Islet precursor cell (in vitro differentiated cells): ENCODE measurements at regions not wholly inside any gene's neighbourhood (a gene's known extent, or its start where the extent isn't known, plus 50 kb on each side); places are given as distances from the start of the nearest gene placed in this dataset.
"Not testable (repeated sequence)": the region's sequence is repeated elsewhere in the genome, so short reads cannot be mapped to it uniquely, and the experiment has no call there.

ENCODE experiments used
- DNase-seq: peaks from one replicate; pipeline ENCODE4 v3.0.0-alpha.2; 2018

DNA sequence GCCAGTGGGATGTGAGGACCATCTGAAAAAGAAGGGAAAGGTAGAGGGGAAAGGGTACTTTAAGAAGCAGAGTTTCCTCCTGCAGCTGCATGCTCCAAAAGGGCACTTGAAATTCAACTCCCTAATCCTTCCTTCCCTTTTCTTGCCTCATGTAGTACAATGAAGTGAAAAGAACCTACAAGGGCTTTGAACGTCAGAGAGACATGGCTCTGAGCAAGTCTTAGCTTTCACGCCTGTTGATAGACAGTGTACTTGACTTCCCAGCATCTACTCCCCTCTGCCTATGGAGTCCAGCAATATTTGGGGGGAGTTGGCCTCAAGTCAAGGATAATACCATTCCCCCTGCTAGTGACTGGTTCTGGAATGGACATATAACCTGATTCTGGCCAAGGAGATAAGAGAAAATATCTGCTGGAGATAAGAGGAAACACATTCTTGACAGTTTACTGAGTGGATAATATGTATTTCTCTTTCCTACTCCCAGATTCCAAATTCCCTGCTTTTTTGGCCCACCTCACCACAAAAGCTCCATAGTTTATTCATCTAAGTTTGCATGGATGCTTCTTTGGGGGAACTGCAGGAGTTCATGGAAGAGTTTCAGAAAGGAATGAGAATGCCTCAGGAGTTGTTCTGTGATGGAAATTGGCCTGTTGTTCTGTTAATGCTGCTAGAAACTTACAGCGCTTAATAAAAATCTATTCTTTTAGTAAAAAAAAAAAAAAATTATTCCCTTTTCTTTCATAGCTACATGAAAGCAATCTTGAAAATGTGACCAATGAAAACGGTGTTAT is 193.0 kb upstream of the TPM1 start:
- DNase-seq = no peak

DNA sequence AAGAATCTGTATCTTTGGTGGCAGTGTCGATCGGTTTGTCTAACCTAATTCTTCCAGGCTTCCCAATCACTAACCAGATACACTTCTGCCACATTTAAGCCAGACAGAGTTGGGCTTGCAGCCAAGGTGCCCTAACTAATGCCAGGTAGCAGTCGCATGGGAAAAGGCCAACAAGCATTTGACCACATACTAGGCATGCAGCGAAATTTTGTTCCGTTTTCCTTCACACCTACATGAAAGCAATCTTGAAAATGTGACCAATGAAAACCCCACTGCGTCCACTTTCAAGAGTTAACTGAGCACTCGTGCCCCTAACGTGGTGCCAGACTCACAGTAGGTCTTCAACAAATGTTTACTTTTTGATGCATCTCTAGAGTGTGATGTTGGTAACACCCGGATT is 192.2 kb upstream of the TPM1 start:
- DNase-seq = no peak

DNA sequence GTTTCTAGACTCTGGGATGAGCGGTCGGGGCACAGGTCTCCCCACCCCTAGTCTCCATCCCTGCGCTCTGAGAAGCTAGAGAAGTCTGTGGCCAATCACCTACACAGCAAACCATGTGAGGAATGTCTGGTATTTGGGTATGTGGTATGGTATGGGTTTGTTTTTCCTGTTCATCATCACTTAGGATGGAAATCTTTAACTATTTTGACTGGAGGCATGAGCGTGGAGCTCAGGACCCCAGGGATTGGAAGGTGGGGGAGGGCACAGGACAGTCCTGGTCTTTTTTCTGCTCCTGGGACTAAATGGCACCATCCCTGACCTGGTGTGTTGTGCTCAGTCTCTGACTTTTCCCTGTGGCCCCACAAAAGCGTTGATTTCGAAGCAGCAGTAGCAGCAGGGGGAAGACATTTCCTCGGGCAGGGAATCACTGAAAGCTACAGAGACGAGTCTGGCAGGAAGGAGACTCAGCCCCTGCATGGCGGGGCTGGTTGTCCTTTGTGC is 191.7 kb upstream of the TPM1 start:
- peak; percentile 97 for DNase-seq

DNA sequence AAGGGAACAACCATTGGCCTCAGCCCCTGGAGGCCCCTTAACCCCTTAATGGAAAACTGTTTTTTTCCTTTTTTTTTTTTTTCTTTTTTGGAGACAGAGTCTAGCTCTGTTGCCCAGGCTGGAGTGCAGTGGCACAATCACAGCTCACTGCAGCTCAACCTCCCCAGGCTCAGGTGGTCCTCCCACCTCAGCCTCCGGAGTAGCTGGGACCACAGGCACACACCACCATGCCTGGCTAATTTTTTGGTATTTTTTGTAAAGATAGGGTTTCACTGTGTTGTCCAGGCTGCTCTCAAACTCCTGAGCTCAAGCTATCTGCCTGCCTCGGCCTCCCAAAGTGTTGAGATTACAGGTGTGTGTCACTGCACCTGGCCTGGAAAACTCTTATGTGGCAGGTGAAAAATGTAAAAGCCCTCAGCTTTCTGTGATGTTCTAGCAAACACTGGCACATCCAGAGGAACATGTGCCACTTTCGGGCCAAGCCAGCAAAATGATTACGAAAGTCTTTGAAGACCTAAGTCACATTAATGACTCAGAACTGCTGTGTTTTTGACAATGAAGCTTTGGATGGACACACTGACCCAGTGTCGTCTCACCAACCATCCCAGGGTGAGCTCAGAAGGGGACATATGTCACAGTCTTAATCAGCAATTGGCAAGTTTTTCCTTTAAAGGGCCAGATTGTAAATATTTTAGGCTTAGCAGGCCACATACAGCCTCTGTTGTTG is 189.3 kb upstream of the TPM1 start:
- no peak for DNase-seq

DNA sequence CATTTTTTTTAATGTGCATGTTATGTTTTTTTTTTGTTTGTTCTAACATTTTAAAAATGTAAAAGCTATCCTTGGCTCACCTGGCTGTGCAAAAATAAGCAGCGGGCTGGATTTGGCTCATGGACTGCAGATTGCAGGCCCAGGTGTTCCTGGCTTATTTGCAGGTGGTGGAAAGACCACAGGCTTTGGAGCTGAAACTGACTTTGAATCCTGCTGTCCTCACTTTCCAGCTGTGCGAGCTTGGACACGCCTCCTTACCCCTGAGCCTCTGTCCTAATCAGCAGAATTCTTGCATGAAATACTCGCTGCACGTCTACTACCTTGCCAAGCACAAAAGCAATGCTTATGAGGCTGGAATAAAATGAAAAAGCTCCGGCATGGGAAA is 188.7 kb upstream of the TPM1 start:
- DNase-seq = peak; percentile 51

DNA sequence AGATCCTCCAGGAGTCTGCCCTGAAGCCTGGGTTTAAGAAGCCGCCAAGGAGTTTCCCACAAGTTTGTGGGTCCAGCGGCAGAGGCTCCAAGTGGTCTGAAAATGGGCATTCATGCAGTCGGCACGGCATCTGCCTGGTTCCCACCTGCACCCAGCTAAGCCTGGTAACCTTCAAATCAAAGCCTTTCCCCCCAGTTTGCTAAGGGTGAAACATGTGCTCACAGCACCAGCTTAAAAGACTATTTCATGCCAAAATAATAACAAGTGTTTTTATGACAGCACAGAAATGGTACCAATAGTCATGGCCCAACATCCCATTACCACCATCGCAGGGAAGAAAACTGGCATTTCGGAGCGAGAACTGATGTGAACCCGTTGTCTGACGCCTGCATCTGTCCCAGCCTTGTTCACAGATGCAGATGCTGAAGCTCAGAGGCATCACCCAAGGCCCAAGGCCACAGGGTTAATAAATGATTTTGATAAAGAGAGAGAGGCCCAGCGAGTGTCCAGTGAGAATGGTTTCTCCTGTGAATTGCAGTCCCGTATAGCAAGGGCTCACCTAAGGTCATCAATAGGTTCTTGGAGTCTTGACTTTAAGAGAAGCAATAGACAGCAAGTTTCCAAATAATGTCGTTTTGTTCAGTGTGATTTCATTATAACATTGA is 188.0 kb upstream of the TPM1 start:
- no peak for DNase-seq

DNA sequence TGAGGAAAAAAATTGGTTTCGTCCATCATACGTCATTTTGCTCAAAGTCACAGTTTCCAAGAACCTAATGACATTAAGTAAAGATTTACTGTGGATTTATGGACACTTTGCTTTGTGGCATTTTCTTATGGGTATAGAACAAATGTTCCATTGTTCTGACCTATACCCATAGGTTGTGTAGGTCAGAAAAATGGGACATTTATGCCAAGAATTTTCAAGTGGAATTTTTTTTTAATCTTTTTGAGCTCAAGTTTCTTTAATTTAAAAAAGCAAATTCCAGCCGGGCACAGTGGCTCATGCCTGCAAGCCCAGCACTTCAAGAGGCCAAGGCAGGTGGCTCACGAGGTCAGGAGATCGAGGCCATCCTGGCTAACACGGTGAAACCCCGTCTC is 187.5 kb upstream of the TPM1 start:
- no peak for DNase-seq

DNA sequence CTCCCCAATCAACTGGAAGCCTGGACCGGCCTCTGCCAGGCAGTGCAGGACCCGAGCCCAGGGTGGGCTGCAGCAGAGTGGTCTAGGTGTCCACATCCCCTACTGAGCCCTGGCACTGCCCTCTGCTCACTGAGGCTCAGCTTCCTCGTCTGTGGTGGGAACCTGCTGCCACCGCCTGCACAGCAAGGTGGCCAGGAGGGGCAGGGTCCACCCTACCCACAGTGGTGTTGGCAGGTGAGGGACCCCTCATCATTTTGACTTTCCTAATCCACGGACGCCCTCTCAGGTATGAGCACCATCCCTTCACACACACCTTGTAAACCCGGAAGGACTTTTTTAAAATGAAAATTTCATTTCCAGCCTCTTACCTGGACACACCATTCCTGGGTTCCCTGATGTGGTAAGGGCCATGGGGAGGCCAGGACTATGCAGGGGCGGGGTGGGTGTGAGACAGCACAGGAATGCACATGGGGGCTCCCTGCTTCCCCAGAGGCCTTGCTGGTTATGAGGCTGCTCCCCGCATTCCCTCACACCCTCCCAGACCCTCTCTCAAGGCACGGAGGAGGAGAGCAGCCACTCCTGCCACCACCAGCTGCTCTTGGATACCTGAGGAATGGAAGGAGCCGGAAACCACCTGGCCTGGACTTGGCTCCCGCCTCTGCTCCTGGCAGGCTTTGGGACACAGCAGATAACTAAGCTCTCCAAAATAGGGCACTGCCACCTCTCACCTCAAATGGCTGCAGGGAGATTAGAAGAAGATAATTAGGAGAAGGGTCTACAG is 185.9 kb upstream of the TPM1 start:
- peak; percentile 49 for DNase-seq

DNA sequence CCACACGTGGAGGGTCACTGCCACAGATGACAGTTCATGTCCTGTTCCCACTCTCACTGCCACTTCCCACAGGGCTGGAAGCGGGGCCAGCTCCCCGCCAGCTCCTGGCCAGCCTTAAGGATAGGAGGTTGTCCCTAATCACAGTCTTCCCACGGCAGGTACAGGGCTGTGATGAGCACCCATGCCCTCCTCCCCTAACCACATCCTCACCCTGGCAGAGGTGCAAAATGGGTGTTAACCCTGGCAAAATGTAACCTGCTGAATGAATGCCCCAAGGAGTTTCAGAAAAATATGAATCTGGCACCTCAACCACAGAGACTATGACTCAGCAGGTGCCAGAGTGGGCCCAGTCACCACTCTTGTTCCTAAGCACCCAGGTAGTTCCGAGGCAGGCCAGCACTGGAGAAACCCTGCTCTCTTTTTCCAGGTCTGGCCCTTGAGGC is 185.1 kb upstream of the TPM1 start:
- peak; percentile 66 for DNase-seq

DNA sequence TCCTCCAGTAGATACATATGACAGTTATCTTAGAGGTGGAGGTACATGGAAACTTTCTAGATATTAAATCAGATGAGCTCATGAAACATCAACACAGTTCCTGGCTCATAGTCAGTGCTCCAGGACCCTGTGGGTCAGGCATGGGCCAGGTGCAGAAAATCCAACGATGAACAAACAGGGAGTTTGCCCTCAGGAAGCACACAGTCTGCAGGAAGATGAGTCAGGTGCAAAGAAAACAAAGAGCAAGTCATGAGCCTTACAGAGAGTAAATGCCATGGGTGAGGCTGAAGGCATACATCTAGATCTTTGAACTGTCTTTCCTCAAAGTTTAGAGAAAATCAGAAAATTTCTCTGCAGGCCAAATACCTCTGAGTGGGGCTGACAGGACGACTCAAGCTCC is 184.2 kb upstream of the TPM1 start:
- DNase-seq = no peak

DNA sequence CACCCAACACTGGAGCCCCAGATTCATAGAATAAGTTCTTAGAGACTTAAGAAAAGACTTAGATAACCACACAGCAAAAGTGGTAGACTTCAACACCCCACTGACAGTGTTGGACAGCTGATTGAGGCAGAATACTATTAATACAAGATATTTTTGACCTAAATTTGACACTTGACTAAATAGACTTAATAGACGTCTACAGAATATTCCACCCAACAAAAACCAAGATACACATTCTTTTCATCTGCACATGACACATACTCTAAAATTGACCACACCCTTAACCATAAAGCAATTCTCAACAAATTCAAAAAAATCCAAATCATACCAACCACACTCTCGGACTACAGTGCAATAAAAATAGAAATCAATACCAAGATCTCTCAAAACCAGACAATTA is 179.8 kb upstream of the TPM1 start:
- DNase-seq = no peak

DNA sequence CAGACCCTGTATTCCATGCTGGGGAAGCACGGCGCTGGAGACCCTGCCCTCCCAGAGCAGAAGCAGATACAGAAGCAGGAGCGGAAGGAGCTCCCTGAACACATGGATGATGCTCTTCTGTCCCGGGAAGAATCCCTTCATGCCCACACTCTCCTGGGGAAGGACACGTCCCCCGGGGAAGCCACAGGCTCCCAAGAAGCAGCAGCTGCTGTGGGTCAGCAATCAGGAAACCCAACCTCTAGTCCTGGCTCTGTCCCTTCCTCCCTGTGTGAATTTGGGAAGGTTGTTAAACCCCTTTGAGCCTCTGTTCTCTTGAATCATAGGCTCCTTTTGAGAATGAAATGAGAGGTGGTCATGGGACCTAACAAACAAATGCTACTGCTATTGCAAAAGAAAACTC is 176.2 kb upstream of the TPM1 start:
- no peak for DNase-seq

DNA sequence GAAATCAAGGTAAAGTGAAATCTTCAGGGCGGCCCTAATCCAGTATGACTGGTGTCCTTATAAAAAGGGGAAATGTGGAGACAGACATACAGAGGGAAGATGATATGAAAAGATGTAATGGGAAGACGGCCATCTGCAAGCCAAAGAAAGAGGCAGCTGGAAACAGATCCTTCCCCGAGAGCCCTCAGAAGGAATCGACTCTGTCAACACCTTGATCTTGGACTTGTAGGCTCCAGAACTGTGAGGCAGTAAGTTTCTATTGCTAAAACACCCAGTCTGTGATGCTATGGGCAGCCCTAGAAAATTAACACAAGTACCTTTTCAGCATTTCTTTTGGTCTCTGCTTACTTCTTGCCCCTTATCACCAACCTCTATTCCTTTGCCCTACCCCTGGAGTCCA is 174.7 kb upstream of the TPM1 start:
- no peak for DNase-seq

DNA sequence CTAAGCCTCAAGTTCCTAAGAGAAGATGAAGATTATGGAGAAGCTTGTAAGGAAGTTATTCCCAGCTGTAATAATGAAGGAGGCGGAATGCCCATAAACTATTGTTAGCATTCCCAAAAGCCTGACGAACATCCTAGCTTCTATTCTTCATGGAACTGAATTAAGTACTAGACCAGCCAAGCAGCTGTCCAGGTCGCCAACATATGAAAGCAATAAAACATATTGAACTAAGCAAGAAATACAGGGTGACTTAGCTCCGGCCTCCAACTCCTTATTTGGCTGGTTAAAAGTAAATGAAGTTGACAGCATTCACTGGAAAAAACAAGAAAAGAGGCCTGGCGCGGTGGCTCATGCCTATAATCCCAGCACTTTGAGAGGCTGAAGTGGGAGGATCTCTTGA is 174.0 kb upstream of the TPM1 start:
- DNase-seq = no peak

DNA sequence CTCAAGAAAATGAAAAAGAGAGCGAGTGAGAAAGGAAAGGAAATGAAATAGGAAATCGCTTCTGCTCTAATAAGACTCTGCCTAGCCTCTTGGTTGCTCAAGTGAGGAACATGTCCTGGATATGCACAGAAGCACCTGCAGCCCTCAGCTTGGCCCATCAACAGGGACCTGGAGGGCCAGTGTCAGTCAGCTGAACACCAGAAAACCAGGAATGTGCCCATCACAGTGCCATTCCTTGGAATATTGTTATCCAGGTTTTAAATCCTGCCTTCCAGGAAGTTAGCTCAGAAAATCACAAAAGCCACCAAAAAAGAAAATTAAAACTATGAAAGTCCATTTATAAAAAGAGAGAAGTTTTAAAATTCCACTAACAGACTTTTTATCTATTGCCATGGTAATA is 173.4 kb upstream of the TPM1 start:
- DNase-seq = no peak

DNA sequence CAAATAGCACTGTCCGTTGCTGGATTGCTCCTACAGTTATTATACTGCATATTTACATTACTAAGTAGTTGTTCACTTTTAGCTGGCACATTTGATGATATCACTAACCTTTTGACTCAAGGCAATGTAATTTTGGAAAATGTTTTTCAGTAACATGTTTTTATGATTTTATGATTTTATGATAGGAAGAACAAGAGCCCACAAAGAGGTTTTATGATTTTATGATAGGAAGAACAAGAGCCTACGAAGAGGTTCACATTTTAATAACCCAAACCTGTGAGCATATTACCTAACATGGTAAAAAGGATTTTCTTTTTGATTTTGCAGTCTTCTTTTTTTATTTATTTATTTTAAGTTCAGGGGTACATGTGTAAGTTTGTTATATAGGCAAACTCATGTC is 172.3 kb upstream of the TPM1 start:
- DNase-seq = no peak

DNA sequence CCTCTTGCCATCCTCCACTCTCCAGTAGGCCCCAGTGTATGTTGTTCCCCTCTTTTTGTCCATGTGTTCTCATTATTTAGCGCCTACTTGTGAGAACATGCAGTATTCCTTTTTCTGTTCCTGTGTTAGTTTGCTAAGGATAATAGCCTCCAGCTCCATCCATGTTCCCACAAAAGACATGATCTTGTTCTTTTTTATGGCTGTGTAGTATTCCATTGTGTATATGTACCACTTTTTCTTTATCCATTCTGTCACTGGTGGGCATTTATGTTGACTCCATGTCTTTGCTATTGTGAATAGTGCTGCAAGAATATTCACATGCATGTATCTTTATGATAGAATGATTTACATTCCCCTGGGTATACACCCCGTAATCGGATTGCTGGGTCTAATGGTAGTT is 171.8 kb upstream of the TPM1 start:
- not testable (repeated sequence) for DNase-seq

DNA sequence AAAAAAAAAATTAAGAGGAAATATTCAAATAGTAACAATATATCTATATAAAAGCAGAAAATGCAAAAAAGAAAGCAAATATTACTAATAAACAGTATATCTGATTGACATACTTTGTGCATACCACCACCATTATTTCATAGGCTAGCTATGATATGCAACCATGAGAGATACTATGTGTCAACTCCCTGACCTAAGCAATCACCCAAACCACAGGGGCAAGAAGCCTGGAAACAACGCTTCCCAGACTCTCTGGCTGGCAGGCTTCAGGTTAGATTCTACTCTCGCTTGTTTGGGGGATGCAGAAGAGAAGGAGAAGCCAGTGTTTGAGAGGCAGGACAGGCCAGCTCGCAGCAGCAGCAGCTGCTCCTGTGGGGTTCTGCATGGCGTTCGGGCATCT is 169.3 kb upstream of the TPM1 start:
- no peak for DNase-seq

DNA sequence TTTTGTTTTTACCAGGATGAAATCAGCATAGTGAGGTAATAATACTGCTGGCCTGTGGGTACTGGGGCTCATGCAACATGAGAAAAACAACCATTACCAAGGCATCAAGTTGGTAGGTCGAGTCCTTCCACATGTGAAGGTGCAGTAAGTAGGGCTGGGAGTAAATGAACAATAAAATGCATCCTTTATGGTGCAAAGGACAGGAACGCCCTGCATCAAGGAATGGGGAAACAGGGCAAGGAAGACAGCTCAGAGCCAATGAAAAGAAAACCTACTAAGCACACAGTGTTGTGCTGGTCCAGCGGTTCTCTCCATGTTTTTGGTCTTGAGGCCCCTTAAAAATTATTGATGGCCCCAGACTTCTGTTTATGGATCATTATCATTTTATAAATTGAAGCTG is 168.5 kb upstream of the TPM1 start:
- no peak for DNase-seq

DNA sequence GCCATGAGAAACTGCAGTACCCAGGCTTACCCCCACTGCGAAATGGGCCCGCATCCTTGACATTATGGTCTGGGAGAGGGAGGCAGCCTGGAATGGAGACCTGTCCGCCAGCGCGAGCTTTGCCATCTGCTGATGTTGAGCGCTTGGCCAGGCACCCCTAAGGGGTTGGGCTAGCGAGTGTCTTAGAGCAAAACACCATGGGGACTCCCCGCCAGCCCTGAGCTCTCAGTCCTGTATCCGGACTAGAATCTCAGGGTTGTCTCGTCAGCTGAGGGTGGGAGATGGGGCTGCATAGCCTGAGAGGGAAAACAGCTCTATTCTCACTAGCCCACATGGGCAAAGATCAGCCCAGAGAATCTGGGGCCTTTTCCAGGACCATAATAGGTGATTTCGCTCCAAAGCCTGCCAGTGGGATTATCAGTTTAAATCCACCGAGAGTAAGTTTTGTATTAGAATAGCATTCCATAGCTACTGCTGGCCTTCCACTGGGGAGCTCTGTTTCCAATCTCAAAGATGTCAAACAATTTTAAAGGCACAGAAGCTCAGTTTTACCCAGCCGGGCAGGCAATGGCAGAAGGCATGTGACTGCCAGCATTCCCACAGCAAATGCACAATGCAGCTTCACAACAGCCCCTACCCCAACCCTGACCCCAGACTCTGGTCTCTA is 167.5 kb upstream of the TPM1 start:
- DNase-seq = no peak

DNA sequence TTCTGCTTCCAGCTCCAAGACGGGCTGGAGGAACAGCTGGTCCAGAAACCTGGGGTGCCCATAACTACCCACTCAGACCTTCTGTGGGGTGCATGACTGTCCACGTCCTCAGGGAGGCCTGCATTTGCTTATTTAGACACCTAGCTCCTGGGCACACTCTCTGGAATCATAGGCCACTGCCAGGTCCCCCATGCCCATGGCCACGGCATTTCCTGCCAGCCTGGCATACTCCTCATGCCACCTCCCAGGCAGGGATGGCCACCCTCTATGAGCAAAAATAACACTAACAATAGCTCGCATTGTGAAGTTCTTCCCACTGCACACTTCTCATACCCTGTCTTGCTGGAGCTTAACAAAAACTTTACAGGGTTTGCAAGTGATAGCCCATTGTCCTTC is 166.9 kb upstream of the TPM1 start:
- no peak for DNase-seq

DNA sequence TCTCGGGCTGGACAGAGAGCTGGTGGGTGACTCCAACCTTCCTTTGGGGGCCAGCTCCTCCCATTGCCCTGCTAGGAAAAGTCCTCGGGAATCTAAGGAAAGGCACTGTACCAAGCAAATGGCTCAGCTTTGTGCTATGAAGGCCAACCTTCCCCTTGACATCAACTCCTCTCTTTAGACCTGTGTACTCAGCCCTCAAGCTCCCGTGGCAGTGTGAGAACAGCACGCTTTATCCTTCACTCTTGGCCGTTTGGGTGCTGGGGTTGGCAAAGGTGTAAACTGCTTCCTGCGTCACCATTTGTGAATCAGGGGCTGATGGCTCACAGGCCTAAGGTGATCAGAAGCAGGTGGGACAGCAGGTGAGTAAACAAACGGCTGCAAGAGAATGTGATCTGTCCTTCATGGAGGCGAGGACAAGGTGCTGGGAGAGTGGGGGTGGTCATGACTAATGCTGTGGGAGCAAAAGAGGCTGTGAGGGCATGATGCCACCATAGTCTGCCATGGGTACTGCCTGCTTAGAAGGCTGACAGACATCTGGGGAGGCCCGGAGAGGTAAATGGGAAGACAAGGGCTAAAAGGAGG is 165.2 kb upstream of the TPM1 start:
- DNase-seq = no peak
